ENCODE measurements at regions not wholly inside any gene's neighbourhood (a gene's known extent, or its start where the extent isn't known, plus 50 kb on each side); places are given as distances from the start of the nearest gene placed in this dataset.
"Not testable (repeated sequence)": the region's sequence is repeated elsewhere in the genome, so short reads cannot be mapped to it uniquely, and the experiment has no call there.

- DNase-seq = no peak
These were observed 112.9 kb downstream of the METRNL start for GRCh38 chr17:83192161-83192788.

- not testable (repeated sequence) for DNase-seq
These were observed 113.5 kb downstream of the METRNL start for GRCh38 chr17:83192789-83193335.

GRCh38 chr17:83193336-83194185, 114.2 kb downstream of the METRNL start:
- no peak for DNase-seq

GRCh38 chr17:83194186-83194561, 114.8 kb downstream of the METRNL start:
- no peak for DNase-seq

GRCh38 chr17:83194761-83195329, 115.4 kb downstream of the METRNL start:
- peak; percentile 28 for DNase-seq

GRCh38 chr17:83195330-83196023, 116.1 kb downstream of the METRNL start:
- no peak for DNase-seq

- DNase-seq = no peak
These were observed 116.6 kb downstream of the METRNL start for GRCh38 chr17:83196024-83196365.

- no peak for DNase-seq
These were observed 117.0 kb downstream of the METRNL start for GRCh38 chr17:83196366-83196765.

GRCh38 chr17:83196973-83197880, 117.8 kb downstream of the METRNL start:
- DNase-seq = no peak

GRCh38 chr17:83198366-83199341, 119.2 kb downstream of the METRNL start:
- DNase-seq = no peak

- peak; percentile 97 for DNase-seq
These were observed 120.2 kb downstream of the METRNL start for GRCh38 chr17:83199500-83200201.

- DNase-seq = peak; percentile 92
These were observed 120.9 kb downstream of the METRNL start for GRCh38 chr17:83200231-83200699.

GRCh38 chr17:83200751-83201150, 121.3 kb downstream of the METRNL start:
- no peak for DNase-seq

GRCh38 chr17:83201206-83202001, 122.0 kb downstream of the METRNL start:
- no peak for DNase-seq

GRCh38 chr17:83202002-83203000, 122.9 kb downstream of the METRNL start:
- no peak for DNase-seq

GRCh38 chr17:83203073-83203471, 123.7 kb downstream of the METRNL start:
- DNase-seq = peak; percentile 88

- DNase-seq = no peak
These were observed 124.2 kb downstream of the METRNL start for GRCh38 chr17:83203472-83204221.
